HG03066 (cell line): ENCODE measurements at regions not wholly inside any gene's neighbourhood (a gene's known extent, or its start where the extent isn't known, plus 50 kb on each side); places are given as distances from the start of the nearest gene placed in this dataset.
"Not testable (repeated sequence)": the region's sequence is repeated elsewhere in the genome, so short reads cannot be mapped to it uniquely, and the experiment has no call there.

Experiments
- ATAC-seq: cut with Tn5 transposase; IDR thresholded peaks from one replicate; pipeline ENCODE4 v1.9.1; 2021; ENCODE audit warnings: low read depth; ENCODE audit not compliant: unreplicated experiment

GRCh38 chrX:139202742-139203420, 327.7 kb upstream of the F9 start:
- ATAC-seq, result no peak

GRCh38 chrX:139201924-139202323, 328.6 kb upstream of the F9 start:
- no peak for ATAC-seq

- ATAC-seq, result no peak
These were observed 329.7 kb upstream of the F9 start for GRCh38 chrX:139200793-139201192.

- no peak for ATAC-seq
These were observed 330.2 kb upstream of the F9 start for GRCh38 chrX:139200346-139200745.

- no peak for ATAC-seq
These were observed 330.6 kb upstream of the F9 start for GRCh38 chrX:139199933-139200332.

- no peak for ATAC-seq
These were observed 331.6 kb upstream of the F9 start for GRCh38 chrX:139198936-139199335.

- ATAC-seq, result no peak
These were observed 333.6 kb upstream of the F9 start for GRCh38 chrX:139196890-139197289.

GRCh38 chrX:139194571-139195280, 335.8 kb upstream of the F9 start:
- ATAC-seq, result no peak

- ATAC-seq, result no peak
These were observed 338.1 kb upstream of the F9 start for GRCh38 chrX:139192386-139192961.

GRCh38 chrX:139191746-139192385, 338.7 kb upstream of the F9 start:
- no peak for ATAC-seq

- no peak for ATAC-seq
These were observed 339.3 kb upstream of the F9 start for GRCh38 chrX:139191286-139191685.

- no peak for ATAC-seq
These were observed 342.8 kb upstream of the F9 start for GRCh38 chrX:139187738-139188137.

GRCh38 chrX:139186991-139187390, 343.5 kb upstream of the F9 start:
- ATAC-seq, result no peak

GRCh38 chrX:139179592-139179991, 350.9 kb upstream of the F9 start:
- no peak for ATAC-seq

- no peak for ATAC-seq
These were observed 351.6 kb upstream of the F9 start for GRCh38 chrX:139178980-139179379.

GRCh38 chrX:139172731-139173130, 357.8 kb upstream of the F9 start:
- ATAC-seq, result no peak

- ATAC-seq, result no peak
These were observed 359.9 kb upstream of the F9 start for GRCh38 chrX:139170526-139171173.

GRCh38 chrX:139167282-139167681, 363.3 kb upstream of the F9 start:
- no peak for ATAC-seq

- no peak for ATAC-seq
These were observed 372.3 kb upstream of the F9 start for GRCh38 chrX:139158256-139158655.

GRCh38 chrX:139156356-139156755, 374.2 kb upstream of the F9 start:
- no peak for ATAC-seq

GRCh38 chrX:139146625-139147024, 383.9 kb upstream of the F9 start:
- ATAC-seq, result not testable (repeated sequence)
